Trophoblast cell (in vitro differentiated cells and primary cell): ENCODE measurements at regions not wholly inside any gene's neighbourhood (a gene's known extent, or its start where the extent isn't known, plus 50 kb on each side); places are given as distances from the start of the nearest gene placed in this dataset.

Experiments used
- DNase-seq, 2 donors: peaks; one replicate each; pipeline ENCODE4 v3.0.0-alpha.2; 2016
- H2AFZ ChIP-seq: 2 replicates; pipeline ENCODE4 v1.6.1; 2013; ENCODE audit warnings: low read length, moderate library complexity, mild to moderate bottlenecking; ENCODE audit not compliant: insufficient read depth, poor library complexity
- H2AK5ac ChIP-seq: 2 replicates; pipeline ENCODE4 v1.6.1; 2013; ENCODE audit warnings: mild to moderate bottlenecking, low read length
- H2BK120ac ChIP-seq: 2 replicates; pipeline ENCODE4 v1.6.1; 2013; ENCODE audit warnings: low read length, mild to moderate bottlenecking, moderate library complexity; ENCODE audit not compliant: insufficient read depth, poor library complexity
- H2BK12ac ChIP-seq: 2 replicates; pipeline ENCODE4 v1.6.1; 2013; ENCODE audit warnings: mild to moderate bottlenecking, low read length, moderate library complexity
- H2BK5ac ChIP-seq: 2 replicates; pipeline ENCODE4 v1.6.1; 2013; ENCODE audit warnings: low read length, low read depth, moderate library complexity, mild to moderate bottlenecking; ENCODE audit not compliant: poor library complexity
- H3K14ac ChIP-seq: 2 replicates; pipeline ENCODE4 v1.6.1; 2013; ENCODE audit warnings: mild to moderate bottlenecking, low read length
- H3K18ac ChIP-seq: 2 replicates; pipeline ENCODE4 v1.6.1; 2013; ENCODE audit warnings: mild to moderate bottlenecking, low read length
- H3K23ac ChIP-seq: 2 replicates; pipeline ENCODE4 v1.6.1; 2013; ENCODE audit warnings: low read length
- H3K27ac ChIP-seq: 2 replicates; pipeline ENCODE4 v1.5.1; 2013; ENCODE audit warnings: low read depth, mild to moderate bottlenecking, inconsistent platforms, low read length, moderate library complexity
- H3K27me3 ChIP-seq: 2 replicates; pipeline ENCODE4 v1.6.1; 2013; ENCODE audit warnings: inconsistent platforms, mild to moderate bottlenecking, low read length, moderate library complexity; ENCODE audit not compliant: insufficient read depth
- H3K36me3 ChIP-seq, 2 experiments: 1 replicate in 1 of 2; 2 replicates in 1 of 2; pipeline ENCODE4 v1.6.1; 2013; ENCODE audit warnings: low read length in 2 of 2, mild to moderate bottlenecking in 2 of 2, moderate library complexity in 1 of 2; ENCODE audit not compliant: insufficient read depth in 2 of 2, control insufficient read depth in 1 of 2
- H3K4ac ChIP-seq: 2 replicates; pipeline ENCODE4 v1.6.1; 2013; ENCODE audit warnings: low read depth, mild to moderate bottlenecking, low read length, moderate library complexity
- H3K4me1 ChIP-seq, 2 experiments: 1 replicate in 1 of 2; 2 replicates in 1 of 2; pipeline ENCODE4 v1.6.1; 2013; ENCODE audit warnings: low read length in 2 of 2, mild to moderate bottlenecking in 2 of 2, moderate library complexity in 1 of 2; ENCODE audit not compliant: insufficient read depth in 2 of 2, control insufficient read depth in 1 of 2
- H3K4me2 ChIP-seq: 2 replicates; pipeline ENCODE4 v1.6.1; 2013; ENCODE audit warnings: inconsistent platforms, mild to moderate bottlenecking, low read length, moderate library complexity
- H3K4me3 ChIP-seq: 2 replicates; pipeline ENCODE4 v1.5.1; 2013; ENCODE audit warnings: mild to moderate bottlenecking, low read depth, low read length, inconsistent platforms
- H3K79me1 ChIP-seq: one replicate; pipeline ENCODE4 v1.6.1; 2013; ENCODE audit warnings: low read length
- H3K79me2 ChIP-seq: 2 replicates; pipeline ENCODE4 v1.6.1; 2013; ENCODE audit warnings: low read length, mild to moderate bottlenecking; ENCODE audit not compliant: control insufficient read depth, insufficient read depth, poor library complexity
- H3K9ac ChIP-seq: 2 replicates; pipeline ENCODE4 v1.6.1; 2013; ENCODE audit warnings: mild to moderate bottlenecking, low read length
- H3K9me3 ChIP-seq: 2 replicates; pipeline ENCODE4 v1.6.1; 2013; ENCODE audit warnings: low read depth, mild to moderate bottlenecking, control low read depth, inconsistent platforms, low read length; ENCODE audit not compliant: insufficient read depth
- H4K12ac ChIP-seq: 2 replicates; pipeline ENCODE4 v1.6.1; 2013; ENCODE audit warnings: low read depth, mild to moderate bottlenecking, low read length, moderate library complexity
- H4K8ac ChIP-seq: 2 replicates; pipeline ENCODE4 v1.6.1; 2013; ENCODE audit warnings: low read depth, mild to moderate bottlenecking, low read length, moderate library complexity
- H4K91ac ChIP-seq: one replicate; pipeline ENCODE4 v1.6.1; 2013; ENCODE audit warnings: low read depth, mild to moderate bottlenecking, low read length, moderate library complexity
- WGBS: extraction: QIAGEN DNeasy Blood & Tissue Kit; methylation state at CpG from one replicate; pipeline ENCODE4 v1.1.7; 2013; ENCODE audit warnings: missing lambda C conversion rate; ENCODE audit not compliant: insufficient read length, insufficient coverage; ENCODE audit errors: extremely low coverage; 5-methylcytosine and 5-hydroxymethylcytosine counted together

DNA sequence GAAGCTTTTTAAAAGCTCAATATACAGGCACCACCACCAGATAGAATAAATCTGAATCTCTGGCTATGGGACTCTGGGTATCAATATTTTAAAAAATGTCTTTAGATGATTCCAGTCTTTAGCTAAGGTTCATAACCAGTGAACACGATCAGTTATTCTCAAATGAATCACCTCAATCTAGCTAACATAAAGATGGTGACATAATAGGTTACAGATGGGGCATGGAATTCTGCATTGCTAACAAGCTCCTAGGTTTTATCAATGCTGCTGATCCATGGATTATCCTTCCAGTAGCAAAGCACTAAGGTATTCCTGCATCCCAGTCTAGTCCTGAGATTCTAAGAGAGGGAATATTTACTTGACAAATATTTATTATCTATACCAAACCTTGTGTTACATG, 415.5 kb upstream of the CDH11 start:
- no peak overlapping the region for H2AK5ac ChIP-seq
- no peak overlapping the region for H3K4ac ChIP-seq
- no peak overlapping the region for H2BK12ac ChIP-seq
- H3K79me1 ChIP-seq: no peaks in the 10 kb centered on the region
- no peaks in the 10 kb centered on the region for H3K4me1 ChIP-seq
- no peak overlapping the region for H3K27ac ChIP-seq
- H4K12ac ChIP-seq: no peak overlapping the region
- WGBS: no CpG with 5 or more reads among the region's 1 CpG
- H3K79me2 ChIP-seq: no peaks in the 10 kb centered on the region
- no peak overlapping the region for H2BK120ac ChIP-seq
- H2BK5ac ChIP-seq: no peak overlapping the region
- H3K23ac ChIP-seq: no peak overlapping the region
- no peak overlapping the region for H2AFZ ChIP-seq
- H3K9me3 ChIP-seq: no peaks in the 10 kb centered on the region
- no peak overlapping the region for H4K8ac ChIP-seq
- H3K4me2 ChIP-seq: no peak overlapping the region
- H3K14ac ChIP-seq: no peak overlapping the region
- no peak overlapping the region for H3K4me3 ChIP-seq
- H4K91ac ChIP-seq: no peak overlapping the region
- DNase-seq: no peak
- H3K9ac ChIP-seq: no peak overlapping the region
- H3K36me3 ChIP-seq: peaks cover 0 to 1% of the 10 kb centered on the region in 2 experiments
- H3K18ac ChIP-seq: no peak overlapping the region
- H3K27me3 ChIP-seq: no peaks in the 10 kb centered on the region

DNA sequence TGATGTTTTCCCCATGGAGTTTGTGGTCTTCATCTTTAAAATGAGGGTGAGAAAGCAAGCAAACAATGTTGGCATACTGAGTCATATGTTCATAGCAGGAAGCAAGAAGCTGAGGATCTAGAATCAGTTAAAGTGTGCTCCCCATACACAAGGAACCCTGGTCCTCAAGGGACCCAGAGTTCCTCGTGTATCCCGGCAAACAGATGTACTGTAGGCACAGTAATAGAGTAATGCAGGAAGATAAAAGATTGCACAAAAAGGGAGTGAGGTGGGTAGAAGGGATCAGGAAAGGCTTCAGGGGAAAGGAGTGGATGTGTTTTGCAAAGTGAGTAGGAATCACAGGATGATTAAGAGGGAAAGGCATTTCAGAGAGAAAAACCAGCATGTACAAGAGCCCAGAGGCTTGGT, 412.3 kb upstream of the CDH11 start:
- no peak overlapping the region for H2BK12ac ChIP-seq
- no peak overlapping the region for H3K4me3 ChIP-seq
- H3K4me1 ChIP-seq: no peaks in the 10 kb centered on the region
- H3K23ac ChIP-seq: no peak overlapping the region
- DNase-seq: no peak
- H4K8ac ChIP-seq: no peak overlapping the region
- H4K91ac ChIP-seq: no peak overlapping the region
- H3K4ac ChIP-seq: no peak overlapping the region
- peaks cover 2% of the 10 kb centered on the region for H3K79me1 ChIP-seq
- H4K12ac ChIP-seq: no peak overlapping the region
- H2AK5ac ChIP-seq: no peak overlapping the region
- no peak overlapping the region for H3K18ac ChIP-seq
- no peaks in the 10 kb centered on the region for H3K9me3 ChIP-seq
- H3K27ac ChIP-seq: no peak overlapping the region
- no peak overlapping the region for H3K4me2 ChIP-seq
- H2BK120ac ChIP-seq: no peak overlapping the region
- H3K9ac ChIP-seq: no peak overlapping the region
- WGBS: no CpG with 5 or more reads among the region's 2 CpGs
- H3K14ac ChIP-seq: no peak overlapping the region
- no peak overlapping the region for H2AFZ ChIP-seq
- peaks cover 0 to 1% of the 10 kb centered on the region in 2 experiments for H3K36me3 ChIP-seq
- no peaks in the 10 kb centered on the region for H3K79me2 ChIP-seq
- no peak overlapping the region for H2BK5ac ChIP-seq
- H3K27me3 ChIP-seq: no peaks in the 10 kb centered on the region

DNA sequence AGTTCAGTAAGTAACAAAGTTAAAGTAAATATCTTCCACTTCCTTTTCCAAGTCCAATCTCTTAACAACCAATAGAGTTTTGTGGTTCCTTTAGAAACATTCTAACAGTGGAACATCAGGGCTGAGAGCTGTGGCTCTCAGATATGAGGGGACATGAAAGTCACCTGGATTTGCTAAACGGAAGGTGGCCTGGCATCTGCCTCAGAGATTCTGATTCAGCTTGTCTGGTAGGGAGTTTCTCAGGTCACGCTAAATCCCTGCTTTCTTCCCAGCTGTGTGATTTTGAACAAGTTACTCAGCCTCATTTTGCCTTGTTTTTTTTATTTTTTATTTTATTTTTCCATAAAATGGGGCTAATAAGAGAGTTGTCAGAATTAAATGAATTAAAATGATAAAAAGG, 411.0 kb upstream of the CDH11 start:
- peak overlapping the region; percentile 55 for H2BK120ac ChIP-seq
- H4K8ac ChIP-seq: no peak overlapping the region
- no peaks in the 10 kb centered on the region for H3K4me1 ChIP-seq
- no peaks in the 10 kb centered on the region for H3K27me3 ChIP-seq
- no peak overlapping the region for H3K9ac ChIP-seq
- H3K4me3 ChIP-seq: no peak overlapping the region
- peaks cover 5% of the 10 kb centered on the region for H3K79me1 ChIP-seq
- DNase-seq: no peak
- no peaks in the 10 kb centered on the region for H3K79me2 ChIP-seq
- no peaks in the 10 kb centered on the region for H3K9me3 ChIP-seq
- no peak overlapping the region for H2BK5ac ChIP-seq
- H3K36me3 ChIP-seq: peaks cover 0 to 1% of the 10 kb centered on the region in 2 experiments
- no peak overlapping the region for H3K27ac ChIP-seq
- peak overlapping the region; percentile 68 for H2BK12ac ChIP-seq
- H3K18ac ChIP-seq: no peak overlapping the region
- H3K14ac ChIP-seq: no peak overlapping the region
- no peak overlapping the region for H3K4ac ChIP-seq
- WGBS: no CpG with 5 or more reads among the region's 2 CpGs
- H3K4me2 ChIP-seq: no peak overlapping the region
- peak overlapping the region; percentile 11 for H4K91ac ChIP-seq
- no peak overlapping the region for H2AFZ ChIP-seq
- H2AK5ac ChIP-seq: no peak overlapping the region
- no peak overlapping the region for H3K23ac ChIP-seq
- H4K12ac ChIP-seq: no peak overlapping the region

DNA sequence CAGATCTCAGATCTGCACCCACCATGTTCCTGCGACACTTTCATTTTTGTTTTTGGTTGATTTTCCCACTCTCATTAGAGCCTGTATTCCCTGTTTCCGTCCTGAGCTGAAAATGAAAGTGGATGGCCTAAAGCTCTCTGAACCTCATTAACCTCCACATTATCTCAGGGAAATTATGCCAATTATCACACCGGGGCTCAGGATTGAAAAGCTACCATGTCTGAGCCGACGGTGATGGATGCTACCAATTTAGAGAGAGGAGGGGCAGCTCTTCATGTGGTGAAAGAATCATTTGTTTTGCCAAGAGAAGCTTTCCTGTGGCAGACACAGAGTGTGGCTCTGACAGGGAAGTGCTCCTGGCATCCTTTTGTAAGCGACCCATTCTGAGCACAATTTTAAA, 410.4 kb upstream of the CDH11 start:
- Histone ChIP-seq H3K36me3 (peaks cover 0 to 1% of the 10 kb centered on the region in 2 experiments), H4K8ac (no peak overlapping the region), H3K14ac (peak overlapping the region; percentile 25), H3K27me3 (no peaks in the 10 kb centered on the region), H3K18ac (no peak overlapping the region), H3K4ac (no peak overlapping the region), H2AFZ (no peak overlapping the region), H3K4me2 (no peak overlapping the region), H2BK12ac (peak overlapping the region; percentile 37), H4K12ac (no peak overlapping the region), H3K9ac (no peak overlapping the region), H2BK120ac (no peak overlapping the region), H3K9me3 (peaks cover 2% of the 10 kb centered on the region), H3K4me3 (no peak overlapping the region), H3K4me1 (no peaks in the 10 kb centered on the region), H3K79me1 (peaks cover 8% of the 10 kb centered on the region), H3K27ac (no peak overlapping the region), H3K79me2 (no peaks in the 10 kb centered on the region), H3K23ac (no peak overlapping the region), H2BK5ac (no peak overlapping the region), H4K91ac (peak overlapping the region; percentile 8), H2AK5ac (peak overlapping the region; percentile 91)
- DNase-seq: no peak
- no CpG with 5 or more reads among the region's 6 CpGs for WGBS
